ENCODE measurements at regions not wholly inside any gene's neighbourhood (a gene's known extent, or its start where the extent isn't known, plus 50 kb on each side); places are given as distances from the start of the nearest gene placed in this dataset.
A peak's percentile ranks its signal among the peaks of the same experiment; 100 is the strongest.

DNA sequence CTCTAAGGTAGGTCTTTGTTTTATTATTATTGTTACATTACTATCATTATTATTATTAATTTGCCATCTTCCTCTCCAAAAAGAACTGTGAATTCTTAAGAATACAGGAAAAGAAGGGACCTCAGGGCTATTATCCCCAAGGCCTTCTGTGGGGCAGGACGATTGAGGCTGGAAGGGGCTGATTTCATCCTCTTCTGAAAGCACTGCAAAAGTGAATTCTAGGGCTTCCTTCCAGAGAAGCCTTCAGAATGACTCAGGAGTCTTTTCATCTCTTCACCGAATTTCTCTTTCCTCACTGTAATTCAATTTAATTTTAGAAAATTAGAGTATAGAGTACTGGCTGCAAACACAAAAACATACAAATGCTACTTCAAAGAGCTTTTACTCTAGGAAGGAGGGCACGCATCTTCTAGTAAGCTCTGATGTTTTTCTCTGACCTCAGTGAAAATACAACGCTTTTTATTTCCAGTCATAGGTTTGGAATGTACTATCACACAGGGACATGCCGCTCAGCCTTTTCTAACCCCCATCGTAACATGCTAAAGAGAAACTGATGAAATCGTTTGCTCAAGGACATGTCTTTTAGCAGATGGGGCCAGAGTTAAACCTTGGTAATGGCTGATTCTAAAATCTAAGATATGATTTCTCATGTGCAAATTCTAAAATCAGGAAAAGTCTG lies 280.2 kb upstream of the PITRM1 start:
- Histone ChIP-seq H3K4me2 (replicated peaks; ENCODE audit: low read depth, low read length, poor library complexity, severe bottlenecking) (no peak overlapping the region), H2AFZ (ENCODE audit: insufficient read depth, low read depth, low read length, poor library complexity, severe bottlenecking) (no peak overlapping the region), H3K79me2 (ENCODE audit: control insufficient read depth, insufficient read depth, low read length) (no peaks in the 10 kb centered on the region), H3K36me3 (replicated peaks in 1 of 2; ENCODE audit: control extremely low read depth in 1 of 2, control insufficient read depth in 1 of 2, extremely low read depth in 1 of 2, insufficient read depth in 2 of 2, low read length in 1 of 2) (no peaks in the 10 kb centered on the region), H3K4me3 (ENCODE audit: control extremely low read depth in 1 of 5, extremely low read depth in 1 of 5, insufficient read depth in 1 of 5, low read depth in 2 of 5, low read length in 4 of 5) (no peak overlapping the region), H3K27ac (ENCODE audit: low read length in 2 of 2) (no peak overlapping the region), H3K4me1 (ENCODE audit: control insufficient read depth in 2 of 2, insufficient read depth in 2 of 2, low read length in 2 of 2) (peaks cover 13% of the 10 kb centered on the region in 2 donors), H3K27me3 (replicated peaks in 1 of 4; ENCODE audit: control extremely low read depth in 1 of 4, control insufficient read depth in 3 of 4, insufficient read depth in 4 of 4, low read length in 3 of 4) (no peaks in the 10 kb centered on the region), H3K9me3 (ENCODE audit: control extremely low read depth in 1 of 3, control insufficient read depth in 2 of 3, insufficient read depth in 1 of 3, low read length in 2 of 3) (peaks cover 0 to 5% (median 0%) of the 10 kb centered on the region in 3 donors), H3K9ac (ENCODE audit: low read length) (no peak overlapping the region), H4K20me1 (ENCODE audit: control insufficient read depth, insufficient read depth, low read length, poor library complexity, severe bottlenecking) (no peaks in the 10 kb centered on the region)
- 100% methylated on average over 6 of the region's 7 CpGs for WGBS (ENCODE audit: insufficient coverage)
- Mint-ChIP-seq H3K9me3 (ENCODE audit: insufficient read depth) (no peaks in the 10 kb centered on the region), H3K27ac (no peak overlapping the region), H3K27me3 (peaks cover 14% of the 10 kb centered on the region), H3K4me3 (no peak overlapping the region), H3K4me1 (peaks cover 18% of the 10 kb centered on the region)
- TF ChIP-seq EZH2 (IDR thresholded peaks at IDR 0.05; ENCODE audit: borderline replicate concordance, insufficient read depth, low read depth, low read length, poor library complexity, severe bottlenecking) = no peak
- TF ChIP-seq, protein P1, sequence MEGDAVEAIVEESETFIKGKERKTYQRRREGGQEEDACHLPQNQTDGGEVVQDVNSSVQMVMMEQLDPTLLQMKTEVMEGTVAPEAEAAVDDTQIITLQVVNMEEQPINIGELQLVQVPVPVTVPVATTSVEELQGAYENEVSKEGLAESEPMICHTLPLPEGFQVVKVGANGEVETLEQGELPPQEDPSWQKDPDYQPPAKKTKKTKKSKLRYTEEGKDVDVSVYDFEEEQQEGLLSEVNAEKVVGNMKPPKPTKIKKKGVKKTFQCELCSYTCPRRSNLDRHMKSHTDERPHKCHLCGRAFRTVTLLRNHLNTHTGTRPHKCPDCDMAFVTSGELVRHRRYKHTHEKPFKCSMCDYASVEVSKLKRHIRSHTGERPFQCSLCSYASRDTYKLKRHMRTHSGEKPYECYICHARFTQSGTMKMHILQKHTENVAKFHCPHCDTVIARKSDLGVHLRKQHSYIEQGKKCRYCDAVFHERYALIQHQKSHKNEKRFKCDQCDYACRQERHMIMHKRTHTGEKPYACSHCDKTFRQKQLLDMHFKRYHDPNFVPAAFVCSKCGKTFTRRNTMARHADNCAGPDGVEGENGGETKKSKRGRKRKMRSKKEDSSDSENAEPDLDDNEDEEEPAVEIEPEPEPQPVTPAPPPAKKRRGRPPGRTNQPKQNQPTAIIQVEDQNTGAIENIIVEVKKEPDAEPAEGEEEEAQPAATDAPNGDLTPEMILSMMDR (IDR thresholded peaks at IDR 0.05) = no peak
- CTCF ChIA-PET = no interaction called here
- intact Hi-C loops (cut with micrococcal nuclease) = no loop called here
- POLR2A ChIA-PET = interaction anchor here (0.7 kb wide), 1 partner anchor 332 kb away, joined by 3 read pairs; no protein-coding TSS in a partner anchor
- DNase-seq (no peak), ATAC-seq (ENCODE audit: low read depth) (no peak)

DNA sequence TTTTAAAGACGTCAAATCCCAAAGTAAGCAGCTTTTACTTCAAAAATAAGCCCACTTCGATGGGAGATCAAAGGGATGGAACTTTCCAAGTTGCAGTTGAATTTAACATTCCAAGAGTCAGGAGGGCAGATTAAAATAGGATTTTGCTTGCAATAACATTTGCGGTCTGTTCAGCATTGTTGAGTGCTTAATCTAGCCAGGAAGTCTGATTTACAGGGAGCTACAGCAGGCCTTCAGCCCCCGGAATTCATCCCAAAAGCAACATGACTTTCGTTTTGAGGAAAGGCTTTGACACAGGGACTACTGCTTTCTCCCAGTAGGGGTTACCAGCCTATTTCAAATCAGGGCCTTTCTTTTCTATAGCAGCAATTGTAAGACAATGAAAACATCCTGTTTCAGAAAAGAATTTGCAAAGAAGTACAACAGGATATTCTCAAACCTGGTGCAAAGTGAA lies 279.6 kb upstream of the PITRM1 start:
- Histone ChIP-seq H3K27ac (ENCODE audit: low read length in 2 of 2) (no peak overlapping the region), H3K4me2 (replicated peaks; ENCODE audit: low read depth, low read length, poor library complexity, severe bottlenecking) (no peak overlapping the region), H2AFZ (ENCODE audit: insufficient read depth, low read depth, low read length, poor library complexity, severe bottlenecking) (no peak overlapping the region), H4K20me1 (ENCODE audit: control insufficient read depth, insufficient read depth, low read length, poor library complexity, severe bottlenecking) (no peaks in the 10 kb centered on the region), H3K27me3 (replicated peaks in 1 of 4; ENCODE audit: control extremely low read depth in 1 of 4, control insufficient read depth in 3 of 4, insufficient read depth in 4 of 4, low read length in 3 of 4) (no peaks in the 10 kb centered on the region), H3K4me3 (ENCODE audit: control extremely low read depth in 1 of 5, extremely low read depth in 1 of 5, insufficient read depth in 1 of 5, low read depth in 2 of 5, low read length in 4 of 5) (no peak overlapping the region), H3K36me3 (replicated peaks in 1 of 2; ENCODE audit: control extremely low read depth in 1 of 2, control insufficient read depth in 1 of 2, extremely low read depth in 1 of 2, insufficient read depth in 2 of 2, low read length in 1 of 2) (no peaks in the 10 kb centered on the region), H3K9ac (ENCODE audit: low read length) (no peak overlapping the region), H3K4me1 (ENCODE audit: control insufficient read depth in 2 of 2, insufficient read depth in 2 of 2, low read length in 2 of 2) (peaks cover 13% of the 10 kb centered on the region in 2 donors), H3K9me3 (ENCODE audit: control extremely low read depth in 1 of 3, control insufficient read depth in 2 of 3, insufficient read depth in 1 of 3, low read length in 2 of 3) (peaks cover 0 to under 1% (median 0%) of the 10 kb centered on the region in 3 donors), H3K79me2 (ENCODE audit: control insufficient read depth, insufficient read depth, low read length) (no peaks in the 10 kb centered on the region)
- Mint-ChIP-seq H3K9me3 (ENCODE audit: insufficient read depth) (no peaks in the 10 kb centered on the region), H3K4me3 (no peak overlapping the region), H3K27ac (no peak overlapping the region), H3K4me1 (peaks cover 19% of the 10 kb centered on the region), H3K27me3 (peaks cover 14% of the 10 kb centered on the region)
- 78% methylated on average over 4 of the region's 5 CpGs for WGBS (ENCODE audit: insufficient coverage)
- ATAC-seq (ENCODE audit: low read depth) (no peak), DNase-seq (peak; percentile 18)
- ChIA-PET CTCF (no interaction called here), POLR2A (interaction anchor here (0.7 kb wide), 1 partner anchor 332 kb away, joined by 3 read pairs; no protein-coding TSS in a partner anchor)
- TF ChIP-seq, protein P1 (IDR thresholded peaks at IDR 0.05) = no peak
- no peak for TF ChIP-seq EZH2 (IDR thresholded peaks at IDR 0.05; ENCODE audit: borderline replicate concordance, insufficient read depth, low read depth, low read length, poor library complexity, severe bottlenecking)
- intact Hi-C loops (cut with micrococcal nuclease) = no loop called here

Data from B cell (primary cell).